ENCODE measurements at regions not wholly inside any gene's neighbourhood (a gene's known extent, or its start where the extent isn't known, plus 50 kb on each side); places are given as distances from the start of the nearest gene placed in this dataset.

DNA sequence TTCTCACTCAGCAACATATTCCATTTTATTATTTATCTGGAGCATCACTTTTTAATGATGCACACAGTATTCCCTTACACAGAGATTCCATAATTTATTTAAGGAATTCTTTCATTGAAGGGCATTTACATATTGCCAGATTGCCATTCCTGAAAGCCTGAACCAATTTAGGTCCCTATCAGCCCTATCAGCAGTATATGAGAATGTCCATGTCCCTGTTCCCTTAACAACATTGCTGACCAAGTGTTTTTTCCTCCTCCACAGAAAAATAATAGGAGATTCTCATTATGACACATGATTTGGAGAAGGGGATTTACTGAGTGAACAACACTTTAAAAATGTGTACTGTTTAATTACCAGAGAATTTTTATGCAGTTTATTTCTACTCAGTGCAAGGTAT lies 90.1 kb upstream of the PHOX2B start:
- DNase-seq = no peak
- no peaks in the 10 kb centered on the region for H3K9me3 Mint-ChIP-seq
- no peak overlapping the region for H3K4me3 Mint-ChIP-seq
- H3K27ac Mint-ChIP-seq = no peak overlapping the region
- H3K36me3 Mint-ChIP-seq (ENCODE audit: low read depth) = no peaks in the 10 kb centered on the region
- H3K27me3 Mint-ChIP-seq = peaks cover 13% of the 10 kb centered on the region
- H3K4me1 Mint-ChIP-seq (ENCODE audit: low read depth) = peaks cover 6% of the 10 kb centered on the region

DNA sequence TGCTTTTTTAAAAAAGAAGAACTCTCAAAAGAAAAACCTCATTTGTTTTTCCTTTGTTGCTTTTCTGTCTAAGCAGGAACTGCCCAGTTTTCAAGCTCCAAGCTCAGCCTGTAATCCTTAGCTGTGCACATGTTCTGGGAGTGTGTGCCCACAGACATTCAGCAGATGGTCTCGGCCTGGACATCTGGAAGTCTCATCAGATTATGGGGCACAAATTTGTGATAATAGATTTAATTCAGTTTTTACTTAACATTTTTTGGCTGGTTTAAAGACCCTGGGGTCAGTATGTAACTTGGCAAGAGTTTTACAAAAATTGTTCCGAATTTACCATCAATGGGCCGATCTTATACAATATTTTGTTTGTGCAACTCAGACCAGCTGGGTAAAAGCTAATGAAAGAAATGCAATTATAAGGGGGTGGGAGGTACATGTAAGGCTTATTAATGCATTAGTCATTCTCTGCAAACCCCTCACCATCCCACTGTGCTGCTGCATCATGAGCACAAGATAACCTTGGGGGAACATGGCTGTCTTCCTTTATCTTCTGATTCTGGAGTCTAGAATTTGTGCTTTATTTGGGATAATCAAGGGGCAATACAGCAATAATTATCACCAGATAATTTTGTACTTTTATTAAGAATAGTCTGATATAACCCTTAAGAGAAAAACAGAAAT lies 86.9 kb upstream of the PHOX2B start:
- Mint-ChIP-seq H3K36me3 (ENCODE audit: low read depth) (no peaks in the 10 kb centered on the region), H3K4me1 (ENCODE audit: low read depth) (peaks cover 6% of the 10 kb centered on the region), H3K27me3 (peaks cover 21% of the 10 kb centered on the region), H3K27ac (no peak overlapping the region), H3K4me3 (no peak overlapping the region), H3K9me3 (no peaks in the 10 kb centered on the region)
- DNase-seq = no peak

DNA sequence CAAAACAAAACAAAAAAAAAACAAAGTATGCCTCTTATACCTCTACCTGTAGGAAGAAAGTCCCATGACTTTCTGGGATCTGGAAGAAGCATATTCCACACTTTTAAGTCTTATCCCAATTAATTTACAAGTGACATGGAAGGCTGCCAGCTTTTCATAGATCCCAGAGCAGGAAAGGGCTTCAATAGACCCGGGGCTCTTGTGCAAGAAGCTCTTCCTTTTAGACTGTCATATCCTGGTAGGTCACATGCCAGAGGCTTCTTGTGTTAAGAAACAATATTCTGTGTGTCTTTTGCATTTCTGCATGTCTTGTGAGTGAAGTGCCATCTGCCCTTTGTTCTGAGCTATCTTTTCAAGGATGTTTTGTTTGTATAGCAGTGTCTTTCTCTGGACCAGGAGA lies 84.4 kb upstream of the PHOX2B start:
- no peak for DNase-seq
- no peak overlapping the region for H3K4me3 Mint-ChIP-seq
- no peaks in the 10 kb centered on the region for H3K9me3 Mint-ChIP-seq
- no peaks in the 10 kb centered on the region for H3K36me3 Mint-ChIP-seq (ENCODE audit: low read depth)
- H3K4me1 Mint-ChIP-seq (ENCODE audit: low read depth) = no peaks in the 10 kb centered on the region
- H3K27ac Mint-ChIP-seq = no peak overlapping the region
- H3K27me3 Mint-ChIP-seq = peaks cover 24% of the 10 kb centered on the region

DNA sequence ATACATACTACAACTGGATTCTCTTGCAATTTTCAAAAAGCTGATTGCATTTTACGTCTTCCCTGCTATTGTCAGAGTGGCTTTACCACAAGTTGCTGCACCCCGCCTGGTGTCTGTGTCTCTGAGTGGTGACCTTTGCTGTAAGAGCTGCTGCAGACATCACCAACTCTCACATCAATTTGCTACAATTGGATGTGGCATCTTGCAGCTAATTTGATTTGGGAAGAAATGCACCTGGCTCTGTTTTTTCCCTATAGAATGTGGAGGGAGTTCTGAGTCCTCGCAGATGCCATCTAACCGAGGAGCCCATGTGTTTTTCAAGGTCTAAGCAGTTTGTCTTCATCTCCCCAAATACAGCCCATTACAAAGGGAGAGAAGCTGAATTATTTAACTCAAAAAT lies 73.8 kb upstream of the PHOX2B start:
- DNase-seq = no peak
- no peak overlapping the region for H3K4me3 Mint-ChIP-seq

DNA sequence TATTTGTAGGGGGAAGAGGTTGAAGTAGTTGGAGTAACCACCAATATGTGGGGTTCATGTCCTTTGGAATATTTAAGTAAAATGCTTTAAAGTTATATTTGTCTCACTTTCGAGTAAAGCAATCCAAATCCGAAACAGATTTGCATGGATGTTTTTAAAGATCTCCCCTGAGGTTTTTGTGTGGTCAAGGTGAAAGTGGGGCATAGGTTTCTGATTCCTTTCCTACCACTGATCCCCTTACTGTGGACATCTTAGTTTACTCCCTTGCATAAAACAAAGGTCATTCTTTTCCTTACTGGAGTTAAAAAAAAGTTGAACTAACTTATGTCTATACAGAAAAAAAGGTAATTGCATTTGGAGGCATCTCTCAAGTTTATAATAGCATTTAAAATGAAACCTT lies 71.9 kb upstream of the PHOX2B start:
- DNase-seq = no peak
- Mint-ChIP-seq H3K4me1 (ENCODE audit: low read depth) (no peaks in the 10 kb centered on the region), H3K27me3 (peaks cover under 1% of the 10 kb centered on the region), H3K27ac (no peak overlapping the region), H3K9me3 (no peaks in the 10 kb centered on the region), H3K4me3 (no peak overlapping the region), H3K36me3 (ENCODE audit: low read depth) (no peaks in the 10 kb centered on the region)

More for the DNA sequence above, 73.8 kb upstream of the PHOX2B start:
- no peaks in the 10 kb centered on the region for H3K4me1 Mint-ChIP-seq (ENCODE audit: low read depth)
- no peaks in the 10 kb centered on the region for H3K9me3 Mint-ChIP-seq
- no peak overlapping the region for H3K27ac Mint-ChIP-seq
- H3K27me3 Mint-ChIP-seq = peaks cover under 1% of the 10 kb centered on the region
- no peaks in the 10 kb centered on the region for H3K36me3 Mint-ChIP-seq (ENCODE audit: low read depth)

DNA sequence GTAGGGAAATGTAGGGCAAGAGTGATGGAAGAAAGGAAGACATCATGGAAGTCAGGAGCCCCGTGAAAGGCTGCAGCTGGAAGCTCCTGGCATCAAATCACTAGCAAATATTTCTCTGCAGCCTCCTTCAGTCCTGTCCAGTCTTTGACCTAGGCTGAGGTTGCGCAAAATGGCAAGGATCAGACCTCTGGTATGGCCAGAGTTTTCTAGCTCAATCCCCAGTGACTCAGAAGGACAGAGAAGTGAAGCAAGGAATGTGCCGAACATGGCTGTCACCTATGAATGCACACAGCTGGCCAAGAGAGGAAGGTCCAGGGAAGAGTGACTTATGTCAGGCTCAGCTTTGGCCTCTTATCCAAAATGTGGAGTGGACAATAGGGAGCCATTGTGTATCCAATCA lies 71.1 kb upstream of the PHOX2B start:
- H3K27ac Mint-ChIP-seq = no peak overlapping the region

DNA sequence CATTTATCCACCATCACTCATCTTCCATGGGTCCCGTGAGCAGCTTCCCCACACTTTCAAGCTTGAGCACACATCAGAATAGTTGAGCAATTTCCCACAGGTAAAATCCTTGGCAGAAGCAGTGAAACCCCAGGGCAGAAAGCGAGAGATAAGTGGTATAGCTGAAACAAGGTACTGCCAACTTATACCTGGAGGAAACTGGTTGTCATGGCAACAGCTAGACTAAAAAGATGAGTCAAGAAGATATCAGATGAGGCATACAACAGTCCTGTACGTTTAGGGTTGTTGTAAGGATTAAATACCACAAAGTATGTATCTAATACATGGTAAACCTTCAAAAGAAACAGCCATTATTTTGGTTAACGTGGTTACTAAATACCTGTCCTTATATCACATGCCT lies 66.9 kb upstream of the PHOX2B start:
- peaks cover 10% of the 10 kb centered on the region for H3K27me3 Mint-ChIP-seq
- DNase-seq = no peak
- H3K27ac Mint-ChIP-seq = no peak overlapping the region
- no peak overlapping the region for H3K4me3 Mint-ChIP-seq
- no peaks in the 10 kb centered on the region for H3K9me3 Mint-ChIP-seq
- H3K4me1 Mint-ChIP-seq (ENCODE audit: low read depth) = no peaks in the 10 kb centered on the region
- no peaks in the 10 kb centered on the region for H3K36me3 Mint-ChIP-seq (ENCODE audit: low read depth)

More for the DNA sequence above, 71.1 kb upstream of the PHOX2B start:
- Mint-ChIP-seq H3K4me3 (no peak overlapping the region), H3K27me3 (peaks cover 8% of the 10 kb centered on the region), H3K9me3 (no peaks in the 10 kb centered on the region), H3K4me1 (ENCODE audit: low read depth) (no peaks in the 10 kb centered on the region), H3K36me3 (ENCODE audit: low read depth) (no peaks in the 10 kb centered on the region)
- DNase-seq = no peak

DNA sequence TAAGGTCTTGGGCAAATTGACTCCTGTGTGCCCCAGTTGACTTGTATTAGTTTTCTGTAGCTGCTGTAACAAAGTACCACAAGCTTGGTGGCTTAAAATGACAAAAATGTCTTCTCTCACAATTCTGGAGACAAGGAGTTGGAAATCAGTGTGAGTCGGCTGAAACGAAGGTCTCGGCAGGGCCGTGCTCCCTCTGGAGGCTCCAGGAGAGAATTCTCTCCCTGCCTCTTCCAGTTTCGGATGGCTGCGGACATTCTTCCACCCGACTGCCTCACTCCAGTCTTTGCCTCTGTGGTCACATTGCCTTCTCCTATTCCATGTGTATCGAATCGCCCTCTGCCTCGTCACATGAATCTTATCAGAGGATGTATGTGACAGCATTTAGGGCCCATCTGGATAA lies 66.0 kb upstream of the PHOX2B start:
- peaks cover 10% of the 10 kb centered on the region for H3K27me3 Mint-ChIP-seq
- no peak for DNase-seq
- H3K4me1 Mint-ChIP-seq (ENCODE audit: low read depth) = no peaks in the 10 kb centered on the region
- no peak overlapping the region for H3K27ac Mint-ChIP-seq
- no peak overlapping the region for H3K4me3 Mint-ChIP-seq
- no peaks in the 10 kb centered on the region for H3K36me3 Mint-ChIP-seq (ENCODE audit: low read depth)
- no peaks in the 10 kb centered on the region for H3K9me3 Mint-ChIP-seq

DNA sequence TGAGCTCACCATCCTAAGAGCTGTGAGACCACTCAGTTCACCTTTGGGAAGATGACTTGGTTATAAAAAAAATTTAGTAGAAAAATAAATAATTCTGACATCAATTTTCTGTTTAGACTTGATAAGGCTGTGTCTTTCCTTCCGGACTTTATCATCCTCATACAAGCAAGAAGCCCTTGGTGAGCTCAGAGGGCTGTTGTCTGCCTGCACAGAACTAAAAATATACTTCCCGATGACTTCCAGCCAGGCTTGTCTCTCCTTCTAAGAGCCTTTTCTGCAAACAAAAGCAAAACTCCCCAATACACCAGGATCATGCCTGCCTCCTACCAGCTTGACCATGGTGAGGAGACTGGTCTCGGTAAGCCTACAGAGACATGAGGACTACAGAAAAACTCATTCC lies 58.3 kb upstream of the PHOX2B start:
- DNase-seq = no peak
- no peak overlapping the region for H3K27ac Mint-ChIP-seq
- H3K4me1 Mint-ChIP-seq (ENCODE audit: low read depth) = no peaks in the 10 kb centered on the region
- no peaks in the 10 kb centered on the region for H3K9me3 Mint-ChIP-seq
- no peaks in the 10 kb centered on the region for H3K36me3 Mint-ChIP-seq (ENCODE audit: low read depth)
- peaks cover 11% of the 10 kb centered on the region for H3K27me3 Mint-ChIP-seq
- H3K4me3 Mint-ChIP-seq = no peak overlapping the region

DNA sequence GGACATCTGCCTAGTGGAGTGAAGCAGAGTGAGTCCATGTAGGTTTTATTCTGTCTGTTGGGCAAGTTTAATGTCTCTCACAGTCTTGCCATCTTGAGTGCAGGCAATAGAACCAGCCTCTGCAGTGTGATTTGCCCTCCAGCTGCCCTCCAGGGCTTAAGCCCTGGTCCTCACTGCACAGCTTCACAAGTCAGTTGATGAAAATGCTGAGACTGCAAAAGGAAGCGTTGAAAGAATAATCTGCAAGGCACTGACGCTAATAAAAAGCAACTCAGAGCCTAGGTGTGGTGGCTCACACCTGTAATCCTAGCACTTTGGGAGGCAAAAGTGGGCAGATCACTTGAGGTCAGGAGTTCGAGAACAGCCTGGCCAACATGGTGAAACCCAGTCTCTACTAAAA lies 54.1 kb upstream of the PHOX2B start:
- H3K27ac Mint-ChIP-seq = no peak overlapping the region
- no peak overlapping the region for H3K4me3 Mint-ChIP-seq
- no peaks in the 10 kb centered on the region for H3K4me1 Mint-ChIP-seq (ENCODE audit: low read depth)
- no peaks in the 10 kb centered on the region for H3K36me3 Mint-ChIP-seq (ENCODE audit: low read depth)
- H3K9me3 Mint-ChIP-seq = no peaks in the 10 kb centered on the region
- H3K27me3 Mint-ChIP-seq = peaks cover 8% of the 10 kb centered on the region
- DNase-seq = no peak

DNA sequence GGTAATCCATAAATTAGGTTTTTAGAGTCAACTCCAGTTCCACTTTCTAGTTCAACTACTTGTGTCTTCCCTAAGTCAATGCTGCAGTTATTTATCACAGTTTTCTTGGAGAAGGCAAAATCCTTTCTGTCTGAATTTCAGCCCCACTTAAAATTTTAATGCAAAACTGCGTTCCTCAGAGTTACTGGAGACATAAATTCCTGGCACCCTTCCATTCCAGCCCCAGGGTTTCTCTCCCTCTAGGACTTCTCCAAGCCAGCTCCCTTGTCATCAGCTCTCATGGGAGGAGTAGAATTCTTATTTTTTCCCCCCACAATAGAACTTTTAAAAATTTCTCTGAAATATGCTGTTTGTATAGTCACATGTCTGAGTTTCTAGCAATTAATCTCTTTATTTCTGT lies 50.6 kb upstream of the PHOX2B start:
- H3K9me3 Mint-ChIP-seq = no peaks in the 10 kb centered on the region
- no peak overlapping the region for H3K4me3 Mint-ChIP-seq
- no peaks in the 10 kb centered on the region for H3K36me3 Mint-ChIP-seq (ENCODE audit: low read depth)
- peaks cover 4% of the 10 kb centered on the region for H3K27me3 Mint-ChIP-seq
- no peak for DNase-seq
- no peak overlapping the region for H3K27ac Mint-ChIP-seq
- no peaks in the 10 kb centered on the region for H3K4me1 Mint-ChIP-seq (ENCODE audit: low read depth)

Measured in activated T-cell treated with anti-CD3 and anti-CD28 coated beads, Interleukin-2, amount 50 U/mL, for 24 hours (primary cell).